T-cell (primary cell): ENCODE measurements at regions not wholly inside any gene's neighbourhood (a gene's known extent, or its start where the extent isn't known, plus 50 kb on each side); places are given as distances from the start of the nearest gene placed in this dataset.

Source experiments
- ATAC-seq, 4 experiments: fragments of 200-7000 bp in 3 of 4; fragments of 150-1000 bp in 1 of 4; cut with Tn5 transposase; replicated peaks in 1 of 4; 1 replicate in 3 of 4; 2 replicates in 1 of 4; pipeline ENCODE4 v1.10.0; 2021; ENCODE audit warnings: moderate library complexity in 3 of 4, mild to moderate bottlenecking in 2 of 4, moderate number of reproducible peaks in 1 of 4
- CTCF ChIA-PET, 2 donors: fragments of 300-600 bp; sonication (Branson Sonifier 250); formaldehyde crosslinking; loops; one replicate each; lab custom pipeline; 2022; ENCODE audit warnings: antibody characterized with exemption in 2 of 2; lab: Charles Lee
- POLR2A ChIA-PET, 2 donors: fragments of 300-600 bp; sonication (Branson Sonifier 250); formaldehyde crosslinking; loops; one replicate each; lab custom pipeline; 2022; ENCODE audit warnings: antibody characterized with exemption in 2 of 2; lab: Charles Lee
- DNase-seq, 35 experiments: peaks; one replicate each; pipeline versions ENCODE4 v3.0.0 to v3.0.0-alpha.2; 2013 to 2023
- H3K27ac ChIP-seq: one replicate; pipeline ENCODE4 v1.5.1; 2013; ENCODE audit warnings: low read length
- H3K27me3 ChIP-seq, 2 experiments: replicated peaks in 1 of 2; 1 replicate in 1 of 2; 2 replicates in 1 of 2; pipeline versions ENCODE4 v1.6.1 to v1.7.0; 2013; ENCODE audit warnings: low read length in 1 of 2, mixed read lengths in 1 of 2; ENCODE audit not compliant: control insufficient read depth in 2 of 2, insufficient read depth in 2 of 2; ENCODE audit errors: extremely low read depth in 1 of 2
- H3K36me3 ChIP-seq, 2 donors: 1 replicate in 1 of 2; 2 replicates in 1 of 2; pipeline versions ENCODE4 v1.6.1 to v1.7.0; 2013; ENCODE audit warnings: low read length in 1 of 2; ENCODE audit not compliant: control insufficient read depth in 2 of 2, insufficient read depth in 1 of 2; ENCODE audit errors: extremely low read depth in 1 of 2
- H3K4me1 ChIP-seq, 2 experiments: 1 replicate in 1 of 2; 2 replicates in 1 of 2; pipeline versions ENCODE4 v1.6.1 to v1.7.0; 2013; ENCODE audit warnings: low read length in 2 of 2, mixed read lengths in 1 of 2; ENCODE audit not compliant: insufficient read depth in 2 of 2, control insufficient read depth in 1 of 2; ENCODE audit errors: extremely low read depth in 1 of 2
- H3K4me3 ChIP-seq, 2 donors: 1 replicate in 1 of 2; 2 replicates in 1 of 2; pipeline versions ENCODE4 v1.5.1 to v1.7.0; 2013; ENCODE audit warnings: mild to moderate bottlenecking in 2 of 2, low read length in 1 of 2, moderate library complexity in 1 of 2; ENCODE audit not compliant: control insufficient read depth in 1 of 2; ENCODE audit errors: extremely low read depth in 1 of 2
- H3K9me3 ChIP-seq: 2 replicates; pipeline ENCODE4 v1.7.0; 2013
- H3K27ac Mint-ChIP-seq, 2 donors: one replicate each; pipeline ENCODE4 v1.8.0; 2020 to 2021; ENCODE audit warnings: mild to moderate bottlenecking in 2 of 2, mixed read lengths in 2 of 2
- H3K27me3 Mint-ChIP-seq, 2 donors: one replicate each; pipeline ENCODE4 v1.8.0; 2021 to 2022; ENCODE audit warnings: mixed read lengths in 2 of 2
- H3K36me3 Mint-ChIP-seq: one replicate; pipeline ENCODE4 v1.8.0; 2021; ENCODE audit warnings: mixed read lengths
- H3K4me1 Mint-ChIP-seq, 3 donors: one replicate each; pipeline ENCODE4 v1.8.0; 2020 to 2022; ENCODE audit warnings: mixed read lengths in 3 of 3, mild to moderate bottlenecking in 1 of 3
- H3K4me3 Mint-ChIP-seq, 3 donors: one replicate each; pipeline ENCODE4 v1.8.0; 2020 to 2022; ENCODE audit warnings: mild to moderate bottlenecking in 3 of 3, mixed read lengths in 3 of 3, moderate library complexity in 3 of 3
- H3K9me3 Mint-ChIP-seq, 3 donors: one replicate each; pipeline ENCODE4 v1.8.0; 2020 to 2022; ENCODE audit warnings: mixed read lengths in 3 of 3
- WGBS: methylation state at CpG from one replicate; pipeline ENCODE4 v1.1.5; 2013; ENCODE audit warnings: missing lambda C conversion rate; ENCODE audit not compliant: insufficient coverage; 5-methylcytosine and 5-hydroxymethylcytosine counted together

- no peaks in the 10 kb centered on the region for H3K4me1 Mint-ChIP-seq
- H3K4me3 ChIP-seq = no peak overlapping the region
- H3K36me3 Mint-ChIP-seq = no peaks in the 10 kb centered on the region
- H3K9me3 Mint-ChIP-seq = peaks cover 7 to 23% (median 18%) of the 10 kb centered on the region in 3 donors
- H3K9me3 ChIP-seq = no peaks in the 10 kb centered on the region
- 68% methylated on average over 3 of the region's 6 CpGs for WGBS
- no peaks in the 10 kb centered on the region for H3K27me3 ChIP-seq
- H3K27ac ChIP-seq = no peak overlapping the region
- no peaks in the 10 kb centered on the region for H3K4me1 ChIP-seq
- DNase-seq (no peak), ATAC-seq (no peak)
- H3K27ac Mint-ChIP-seq = no peak overlapping the region
- POLR2A ChIA-PET = interaction anchor here in 1 of 2 donors (0.7 kb wide), 1 partner anchor 1668 kb away, joined by 7 read pairs; no protein-coding TSS in a partner anchor
- H3K36me3 ChIP-seq = no peaks in the 10 kb centered on the region
- H3K27me3 Mint-ChIP-seq = no peaks in the 10 kb centered on the region
- CTCF ChIA-PET = no interaction called here
- H3K4me3 Mint-ChIP-seq = no peak overlapping the region
Measured at GRCh38 chr4:45518832-45519231, 605.0 kb downstream of the GABRG1 start.

GRCh38 chr4:45502471-45502870, 621.4 kb downstream of the GABRG1 start:
- no peak for DNase-seq
- no peaks in the 10 kb centered on the region for H3K36me3 Mint-ChIP-seq
- no peaks in the 10 kb centered on the region for H3K27me3 ChIP-seq
- H3K36me3 ChIP-seq = no peaks in the 10 kb centered on the region
- no peaks in the 10 kb centered on the region for H3K4me1 ChIP-seq
- no peak for ATAC-seq
- WGBS = no CpG with 5 or more reads among the region's 2 CpGs
- CTCF ChIA-PET = no interaction called here
- POLR2A ChIA-PET = no interaction called here
- no peaks in the 10 kb centered on the region for H3K4me1 Mint-ChIP-seq
- no peak overlapping the region for H3K27ac Mint-ChIP-seq
- H3K4me3 Mint-ChIP-seq = no peak overlapping the region
- H3K27ac ChIP-seq = no peak overlapping the region
- no peaks in the 10 kb centered on the region for H3K27me3 Mint-ChIP-seq
- H3K9me3 Mint-ChIP-seq = peaks cover 0 to 7% (median 2%) of the 10 kb centered on the region in 3 donors
- H3K4me3 ChIP-seq = no peak overlapping the region
- no peaks in the 10 kb centered on the region for H3K9me3 ChIP-seq

GRCh38 chr4:45484740-45485139, 639.1 kb downstream of the GABRG1 start:
- Mint-ChIP-seq H3K27ac (no peak overlapping the region), H3K4me1 (no peaks in the 10 kb centered on the region), H3K4me3 (no peak overlapping the region), H3K27me3 (no peaks in the 10 kb centered on the region), H3K36me3 (no peaks in the 10 kb centered on the region), H3K9me3 (peaks cover 2 to 14% (median 4%) of the 10 kb centered on the region in 3 donors)
- no peaks in the 10 kb centered on the region for H3K36me3 ChIP-seq
- WGBS = no CpG with 5 or more reads among the region's 1 CpG
- ChIA-PET POLR2A (no interaction called here), CTCF (no interaction called here)
- no peak overlapping the region for H3K27ac ChIP-seq
- no peaks in the 10 kb centered on the region for H3K4me1 ChIP-seq
- H3K4me3 ChIP-seq = no peak overlapping the region
- no peak for DNase-seq
- ATAC-seq = no peak
- H3K27me3 ChIP-seq = no peaks in the 10 kb centered on the region
- no peaks in the 10 kb centered on the region for H3K9me3 ChIP-seq

- no peaks in the 10 kb centered on the region for H3K36me3 ChIP-seq
- no peak overlapping the region for H3K27ac ChIP-seq
- WGBS = 100% methylated on average over 3 of the region's 7 CpGs
- H3K36me3 Mint-ChIP-seq = no peaks in the 10 kb centered on the region
- H3K4me3 ChIP-seq = no peak overlapping the region
- ChIA-PET POLR2A (no interaction called here), CTCF (no interaction called here)
- no peaks in the 10 kb centered on the region for H3K9me3 ChIP-seq
- ATAC-seq = no peak
- no peaks in the 10 kb centered on the region for H3K27me3 ChIP-seq
- H3K4me1 Mint-ChIP-seq = no peaks in the 10 kb centered on the region
- no peak overlapping the region for H3K4me3 Mint-ChIP-seq
- H3K4me1 ChIP-seq = no peaks in the 10 kb centered on the region
- peaks cover 4 to 14% (median 6%) of the 10 kb centered on the region in 3 donors for H3K9me3 Mint-ChIP-seq
- no peak for DNase-seq
- H3K27ac Mint-ChIP-seq = no peak overlapping the region
- H3K27me3 Mint-ChIP-seq = no peaks in the 10 kb centered on the region
Measured at GRCh38 chr4:45482346-45482745, 641.5 kb downstream of the GABRG1 start.

GRCh38 chr4:45477311-45477733, 646.5 kb downstream of the GABRG1 start:
- Histone ChIP-seq H3K27ac (no peak overlapping the region), H3K9me3 (no peaks in the 10 kb centered on the region), H3K36me3 (no peaks in the 10 kb centered on the region), H3K4me1 (no peaks in the 10 kb centered on the region), H3K27me3 (no peaks in the 10 kb centered on the region), H3K4me3 (no peak overlapping the region)
- CTCF ChIA-PET = no interaction called here
- Mint-ChIP-seq H3K4me1 (no peaks in the 10 kb centered on the region), H3K27me3 (no peaks in the 10 kb centered on the region), H3K4me3 (no peak overlapping the region), H3K36me3 (no peaks in the 10 kb centered on the region), H3K9me3 (peaks cover 7 to 21% (median 15%) of the 10 kb centered on the region in 3 donors), H3K27ac (no peak overlapping the region)
- POLR2A ChIA-PET = no interaction called here
- no peak for DNase-seq
- WGBS = 85% methylated on average over 23 of the region's 25 CpGs
- no peak for ATAC-seq

GRCh38 chr4:45475548-45475947, 648.3 kb downstream of the GABRG1 start:
- no peak overlapping the region for H3K27ac Mint-ChIP-seq
- no CpG with 5 or more reads among the region's 2 CpGs for whole genome bisulfite sequencing
- POLR2A ChIA-PET = no interaction called here
- no peaks in the 10 kb centered on the region for H3K9me3 ChIP-seq
- no peaks in the 10 kb centered on the region for H3K27me3 Mint-ChIP-seq
- no peaks in the 10 kb centered on the region for H3K36me3 Mint-ChIP-seq
- peaks cover 7 to 19% (median 15%) of the 10 kb centered on the region in 3 donors for H3K9me3 Mint-ChIP-seq
- no peaks in the 10 kb centered on the region for H3K36me3 ChIP-seq
- CTCF ChIA-PET = no interaction called here
- no peaks in the 10 kb centered on the region for H3K4me1 ChIP-seq
- H3K27me3 ChIP-seq = no peaks in the 10 kb centered on the region
- H3K4me3 ChIP-seq = no peak overlapping the region
- H3K4me3 Mint-ChIP-seq = no peak overlapping the region
- DNase-seq (no peak), ATAC-seq (no peak)
- H3K27ac ChIP-seq = no peak overlapping the region
- H3K4me1 Mint-ChIP-seq = no peaks in the 10 kb centered on the region

GRCh38 chr4:45472490-45472889, 651.4 kb downstream of the GABRG1 start:
- ChIA-PET POLR2A (no interaction called here), CTCF (no interaction called here)
- no peaks in the 10 kb centered on the region for H3K27me3 ChIP-seq
- H3K4me1 ChIP-seq = no peaks in the 10 kb centered on the region
- no peak overlapping the region for H3K27ac Mint-ChIP-seq
- H3K9me3 ChIP-seq = no peaks in the 10 kb centered on the region
- no peaks in the 10 kb centered on the region for H3K36me3 Mint-ChIP-seq
- H3K27ac ChIP-seq = no peak overlapping the region
- peaks cover 7 to 22% (median 13%) of the 10 kb centered on the region in 3 donors for H3K9me3 Mint-ChIP-seq
- no peaks in the 10 kb centered on the region for H3K27me3 Mint-ChIP-seq
- 45% methylated on average over 2 of the region's 3 CpGs for WGBS
- ATAC-seq (no peak), DNase-seq (no peak)
- no peaks in the 10 kb centered on the region for H3K4me1 Mint-ChIP-seq
- no peak overlapping the region for H3K4me3 Mint-ChIP-seq
- no peaks in the 10 kb centered on the region for H3K36me3 ChIP-seq
- H3K4me3 ChIP-seq = no peak overlapping the region
